Mesendoderm (in vitro differentiated cells): ENCODE measurements at regions not wholly inside any gene's neighbourhood (a gene's known extent, or its start where the extent isn't known, plus 50 kb on each side); places are given as distances from the start of the nearest gene placed in this dataset.

Experiments used
- DNase-seq: peaks from one replicate; pipeline ENCODE4 v3.0.0; 2013
- H2AK5ac ChIP-seq: 2 replicates; pipeline ENCODE4 v1.6.1; 2013; ENCODE audit warnings: low read length, inconsistent platforms
- H2BK120ac ChIP-seq: 2 replicates; pipeline ENCODE4 v1.6.1; 2013; ENCODE audit warnings: low read depth, mild to moderate bottlenecking, low read length, moderate library complexity, mixed read lengths
- H2BK15ac ChIP-seq: replicated peaks from 2 replicates; pipeline ENCODE4 v1.6.1; 2013; ENCODE audit warnings: low read depth, mild to moderate bottlenecking, moderate library complexity
- H2BK5ac ChIP-seq: 2 replicates; pipeline ENCODE4 v1.6.1; 2013; ENCODE audit warnings: low read length, inconsistent platforms
- H3K18ac ChIP-seq: 2 replicates; pipeline ENCODE4 v1.6.1; 2013; ENCODE audit warnings: mild to moderate bottlenecking, low read length, mixed read lengths
- H3K23ac ChIP-seq: one replicate; pipeline ENCODE4 v1.6.1; 2013; ENCODE audit warnings: low read length
- H3K27ac ChIP-seq: 2 replicates; pipeline ENCODE4 v1.5.1; 2013; ENCODE audit warnings: low read depth, mild to moderate bottlenecking, inconsistent platforms, low read length, moderate library complexity
- H3K27me3 ChIP-seq: 2 replicates; pipeline ENCODE4 v1.6.1; 2013; ENCODE audit warnings: low read length, control low read depth, mild to moderate bottlenecking, inconsistent platforms; ENCODE audit not compliant: insufficient read depth, poor library complexity
- H3K36me3 ChIP-seq: 2 replicates; pipeline ENCODE4 v1.6.1; 2013; ENCODE audit warnings: low read length, inconsistent platforms; ENCODE audit not compliant: control insufficient read depth, insufficient read depth
- H3K4ac ChIP-seq: one replicate; pipeline ENCODE4 v1.6.1; 2013; ENCODE audit warnings: low read depth, mild to moderate bottlenecking, low read length, moderate library complexity
- H3K4me1 ChIP-seq: 2 replicates; pipeline ENCODE4 v1.6.1; 2013; ENCODE audit warnings: low read depth, low read length, inconsistent platforms; ENCODE audit not compliant: control insufficient read depth
- H3K4me2 ChIP-seq: 2 replicates; pipeline ENCODE4 v1.6.1; 2013; ENCODE audit warnings: low read length
- H3K4me3 ChIP-seq: 2 replicates; pipeline ENCODE4 v1.5.1; 2013; ENCODE audit warnings: mild to moderate bottlenecking, low read length
- H3K56ac ChIP-seq: one replicate; pipeline ENCODE4 v1.6.1; 2013; ENCODE audit warnings: low read length
- H3K79me1 ChIP-seq: 2 replicates; pipeline ENCODE4 v1.6.1; 2013; ENCODE audit warnings: low read length, inconsistent platforms
- H3K79me2 ChIP-seq: 2 replicates; pipeline ENCODE4 v1.6.1; 2013; ENCODE audit warnings: mild to moderate bottlenecking, low read length; ENCODE audit not compliant: control insufficient read depth, insufficient read depth
- H3K9ac ChIP-seq: 2 replicates; pipeline ENCODE4 v1.6.1; 2013; ENCODE audit warnings: low read length, inconsistent platforms
- H4K5ac ChIP-seq: one replicate; pipeline ENCODE4 v1.6.1; 2013; ENCODE audit warnings: low read length
- H4K8ac ChIP-seq: one replicate; pipeline ENCODE4 v1.6.1; 2013; ENCODE audit warnings: low read depth, mild to moderate bottlenecking, control low read depth, low read length, moderate library complexity
- WGBS: extraction: QIAGEN DNeasy Blood & Tissue Kit; methylation state at CpG from one replicate; pipeline ENCODE4 v1.1.7; 2013; ENCODE audit warnings: low lambda C conversion rate, missing lambda C conversion rate; ENCODE audit not compliant: insufficient coverage; ENCODE audit errors: extremely low coverage; 5-methylcytosine and 5-hydroxymethylcytosine counted together

GRCh38 chr3:166446986-166447385 is 609.8 kb upstream of the BCHE start:
- Histone ChIP-seq H3K27ac (no peak overlapping the region), H3K79me1 (no peaks in the 10 kb centered on the region), H2BK15ac (no peak overlapping the region), H3K9ac (no peak overlapping the region), H3K4ac (no peak overlapping the region), H3K23ac (no peak overlapping the region), H2AK5ac (no peak overlapping the region), H2BK5ac (no peak overlapping the region), H4K8ac (no peak overlapping the region), H3K56ac (no peak overlapping the region), H2BK120ac (no peak overlapping the region), H3K4me1 (no peaks in the 10 kb centered on the region), H3K4me3 (no peak overlapping the region), H3K4me2 (no peak overlapping the region), H3K18ac (no peak overlapping the region), H3K36me3 (no peaks in the 10 kb centered on the region), H3K79me2 (no peaks in the 10 kb centered on the region), H4K5ac (no peak overlapping the region), H3K27me3 (no peaks in the 10 kb centered on the region)
- WGBS: no CpG with 5 or more reads among the region's 3 CpGs
- no peak for DNase-seq

GRCh38 chr3:166446291-166446690 is 609.1 kb upstream of the BCHE start:
- Histone ChIP-seq H3K9ac (no peak overlapping the region), H3K79me1 (no peaks in the 10 kb centered on the region), H3K4me2 (no peak overlapping the region), H3K23ac (no peak overlapping the region), H3K27ac (no peak overlapping the region), H2BK120ac (no peak overlapping the region), H3K27me3 (no peaks in the 10 kb centered on the region), H3K4me1 (no peaks in the 10 kb centered on the region), H3K56ac (no peak overlapping the region), H3K36me3 (no peaks in the 10 kb centered on the region), H3K4ac (no peak overlapping the region), H3K4me3 (no peak overlapping the region), H3K79me2 (no peaks in the 10 kb centered on the region), H4K8ac (no peak overlapping the region), H3K18ac (no peak overlapping the region), H2BK15ac (no peak overlapping the region), H2BK5ac (no peak overlapping the region), H2AK5ac (no peak overlapping the region), H4K5ac (no peak overlapping the region)
- no peak for DNase-seq

GRCh38 chr3:166445865-166446264 is 608.6 kb upstream of the BCHE start:
- no peak for DNase-seq
- H4K8ac ChIP-seq: no peak overlapping the region
- H3K18ac ChIP-seq: no peak overlapping the region
- H3K36me3 ChIP-seq: no peaks in the 10 kb centered on the region
- H3K79me1 ChIP-seq: no peaks in the 10 kb centered on the region
- H3K27me3 ChIP-seq: no peaks in the 10 kb centered on the region
- H4K5ac ChIP-seq: no peak overlapping the region
- no peak overlapping the region for H3K4me3 ChIP-seq
- H3K4ac ChIP-seq: no peak overlapping the region
- no peak overlapping the region for H2BK120ac ChIP-seq
- H3K27ac ChIP-seq: no peak overlapping the region
- H2AK5ac ChIP-seq: no peak overlapping the region
- H3K9ac ChIP-seq: no peak overlapping the region
- no peak overlapping the region for H2BK15ac ChIP-seq
- no peak overlapping the region for H2BK5ac ChIP-seq
- no peaks in the 10 kb centered on the region for H3K79me2 ChIP-seq
- no peak overlapping the region for H3K4me2 ChIP-seq
- no peak overlapping the region for H3K23ac ChIP-seq
- no peak overlapping the region for H3K56ac ChIP-seq
- H3K4me1 ChIP-seq: no peaks in the 10 kb centered on the region

GRCh38 chr3:166444756-166445155 is 607.5 kb upstream of the BCHE start:
- H2AK5ac ChIP-seq: no peak overlapping the region
- no peak overlapping the region for H3K23ac ChIP-seq
- H2BK15ac ChIP-seq: no peak overlapping the region
- no peaks in the 10 kb centered on the region for H3K36me3 ChIP-seq
- H3K79me1 ChIP-seq: no peaks in the 10 kb centered on the region
- no peak overlapping the region for H3K27ac ChIP-seq
- H3K27me3 ChIP-seq: no peaks in the 10 kb centered on the region
- no peak overlapping the region for H3K56ac ChIP-seq
- no peak overlapping the region for H3K4me3 ChIP-seq
- no peak overlapping the region for H2BK120ac ChIP-seq
- no peak overlapping the region for H2BK5ac ChIP-seq
- H4K5ac ChIP-seq: no peak overlapping the region
- no peak overlapping the region for H3K18ac ChIP-seq
- H3K4ac ChIP-seq: no peak overlapping the region
- no CpG with 5 or more reads among the region's 9 CpGs for WGBS
- no peak overlapping the region for H3K9ac ChIP-seq
- no peaks in the 10 kb centered on the region for H3K79me2 ChIP-seq
- no peak overlapping the region for H3K4me2 ChIP-seq
- no peak overlapping the region for H4K8ac ChIP-seq
- H3K4me1 ChIP-seq: no peaks in the 10 kb centered on the region
- DNase-seq: no peak

GRCh38 chr3:166444336-166444735 is 607.1 kb upstream of the BCHE start:
- Histone ChIP-seq H2BK15ac (no peak overlapping the region), H3K9ac (no peak overlapping the region), H2BK5ac (no peak overlapping the region), H3K36me3 (no peaks in the 10 kb centered on the region), H3K27ac (no peak overlapping the region), H3K23ac (no peak overlapping the region), H2AK5ac (no peak overlapping the region), H3K79me1 (no peaks in the 10 kb centered on the region), H4K8ac (no peak overlapping the region), H2BK120ac (no peak overlapping the region), H3K4me1 (no peaks in the 10 kb centered on the region), H3K4me2 (no peak overlapping the region), H3K18ac (no peak overlapping the region), H3K4ac (no peak overlapping the region), H4K5ac (no peak overlapping the region), H3K79me2 (no peaks in the 10 kb centered on the region), H3K27me3 (no peaks in the 10 kb centered on the region), H3K56ac (no peak overlapping the region), H3K4me3 (no peak overlapping the region)
- no peak for DNase-seq
- WGBS: no CpG with 5 or more reads among the region's 4 CpGs

GRCh38 chr3:166435469-166436057 is 598.3 kb upstream of the BCHE start:
- Histone ChIP-seq H2BK120ac (no peak overlapping the region), H2BK15ac (no peak overlapping the region), H3K23ac (no peak overlapping the region), H3K4me1 (no peaks in the 10 kb centered on the region), H3K27me3 (no peaks in the 10 kb centered on the region), H3K9ac (no peak overlapping the region), H2AK5ac (no peak overlapping the region), H3K56ac (no peak overlapping the region), H3K27ac (no peak overlapping the region), H4K8ac (no peak overlapping the region), H3K36me3 (no peaks in the 10 kb centered on the region), H3K79me1 (no peaks in the 10 kb centered on the region), H3K4ac (no peak overlapping the region), H3K4me3 (no peak overlapping the region), H3K79me2 (no peaks in the 10 kb centered on the region), H3K4me2 (no peak overlapping the region), H4K5ac (no peak overlapping the region), H3K18ac (no peak overlapping the region), H2BK5ac (no peak overlapping the region)
- DNase-seq: no peak
- no CpG with 5 or more reads among the region's 3 CpGs for WGBS
